ENCODE measurements at regions not wholly inside any gene's neighbourhood (a gene's known extent, or its start where the extent isn't known, plus 50 kb on each side); places are given as distances from the start of the nearest gene placed in this dataset.

DNA sequence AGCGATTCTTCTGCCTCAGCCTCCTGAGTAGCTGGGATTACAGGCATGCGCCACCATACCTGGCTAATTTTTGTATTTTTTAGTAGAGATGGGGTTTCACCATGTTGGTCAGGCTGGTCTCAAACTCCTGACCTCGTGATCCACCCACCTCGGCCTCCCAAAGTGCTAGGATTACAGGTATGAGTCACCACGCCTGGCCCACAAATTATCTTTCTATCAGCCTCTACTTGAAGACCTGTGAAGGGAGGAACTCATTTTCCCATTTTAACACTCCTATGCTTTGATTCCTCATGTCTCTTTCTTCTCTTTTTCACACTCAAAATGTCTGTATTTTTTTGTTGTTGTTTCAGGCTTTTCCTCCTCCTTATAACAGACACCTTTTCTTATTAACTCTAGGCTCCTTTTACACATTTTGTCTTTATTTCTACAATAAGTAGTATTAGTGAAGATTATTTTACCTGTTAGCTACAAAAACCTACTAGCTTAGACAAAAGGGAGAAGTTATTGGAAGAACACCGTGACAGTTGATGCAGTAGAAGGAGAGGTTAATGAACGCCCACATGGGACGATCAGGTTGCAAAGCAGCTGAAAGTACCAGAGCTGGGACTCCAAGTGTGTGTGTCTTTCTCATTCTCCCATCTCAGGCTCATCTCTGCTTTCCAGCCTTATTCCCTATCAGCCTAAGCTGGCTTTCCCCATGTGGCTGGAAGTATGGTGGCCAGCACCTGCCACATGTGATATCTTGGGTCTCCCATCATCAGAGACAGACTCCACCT lies 97.6 kb upstream of the AGAP1 start (continued):
- TF ChIP-seq, protein P1, sequence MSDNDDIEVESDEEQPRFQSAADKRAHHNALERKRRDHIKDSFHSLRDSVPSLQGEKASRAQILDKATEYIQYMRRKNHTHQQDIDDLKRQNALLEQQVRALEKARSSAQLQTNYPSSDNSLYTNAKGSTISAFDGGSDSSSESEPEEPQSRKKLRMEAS (IDR thresholded peaks at IDR 0.05): no peak
- TF ChIP-seq GTF2F1 (IDR thresholded peaks at IDR 0.05; ENCODE audit: borderline replicate concordance, low read depth, low read length) (no peak), CBX5 (IDR thresholded peaks at IDR 0.05; ENCODE audit: low read depth, low read length) (no peak), FOSL1 (IDR thresholded peaks at IDR 0.05; ENCODE audit: insufficient read depth, low read depth, low read length) (no peak), YY1 (IDR thresholded peaks at IDR 0.05; ENCODE audit: low read depth, low read length) (no peak), RAD21 (IDR thresholded peaks at IDR 0.05 in 1 of 2, conservative IDR thresholded peaks at IDR 0.05 in 1 of 2; ENCODE audit: low read depth in 2 of 2, low read length in 2 of 2) (no peak), MAFK (IDR thresholded peaks at IDR 0.05; ENCODE audit: low read depth, low read length) (no peak)
